GM13976 (cell line): ENCODE measurements at regions not wholly inside any gene's neighbourhood (a gene's known extent, or its start where the extent isn't known, plus 50 kb on each side); places are given as distances from the start of the nearest gene placed in this dataset.

Experiments used
- DNase-seq: peaks from one replicate; pipeline ENCODE4 v3.0.0; 2012; ENCODE audit warnings: low spot score
- in situ Hi-C: fragments of 300-500 bp; cut with MboI; formaldehyde crosslinking; loops from one replicate; pipeline ENCODE4 v1.12.0; 2022; ENCODE audit warnings: low sequenced_read_pairs, mixed read lengths, inconsistent platforms; ENCODE audit not compliant: unreplicated experiment
- TF ChIP-seq, protein P1 (sequence below): IDR thresholded peaks from 2 replicates; pipeline ENCODE4 v1.5.1; 2012; ENCODE audit warnings: borderline replicate concordance, mild to moderate bottlenecking; ENCODE audit not compliant: insufficient read depth; ENCODE audit errors: extremely low read depth, missing control alignments, control extremely low read depth

DNA sequence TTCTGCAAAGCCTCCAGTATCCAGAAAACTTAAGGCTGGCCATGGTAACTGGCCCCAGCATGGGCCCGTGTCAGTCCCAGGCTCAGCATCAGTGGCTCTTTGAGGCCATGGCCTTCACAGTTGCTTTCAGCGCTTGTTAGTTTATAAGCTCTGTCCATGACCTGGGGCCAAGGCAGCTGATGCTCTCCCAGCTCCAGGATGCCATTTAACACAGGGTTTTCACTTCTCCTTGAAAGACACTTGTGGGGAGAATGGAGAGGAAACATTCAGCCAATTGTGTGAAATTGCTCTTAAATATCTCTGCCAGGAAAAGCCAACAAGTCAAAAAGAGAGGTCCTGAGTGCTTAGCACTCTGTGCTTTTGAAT lies 321.3 kb downstream of the FOXO1 start:
- DNase-seq: no peak
- TF ChIP-seq, protein P1, sequence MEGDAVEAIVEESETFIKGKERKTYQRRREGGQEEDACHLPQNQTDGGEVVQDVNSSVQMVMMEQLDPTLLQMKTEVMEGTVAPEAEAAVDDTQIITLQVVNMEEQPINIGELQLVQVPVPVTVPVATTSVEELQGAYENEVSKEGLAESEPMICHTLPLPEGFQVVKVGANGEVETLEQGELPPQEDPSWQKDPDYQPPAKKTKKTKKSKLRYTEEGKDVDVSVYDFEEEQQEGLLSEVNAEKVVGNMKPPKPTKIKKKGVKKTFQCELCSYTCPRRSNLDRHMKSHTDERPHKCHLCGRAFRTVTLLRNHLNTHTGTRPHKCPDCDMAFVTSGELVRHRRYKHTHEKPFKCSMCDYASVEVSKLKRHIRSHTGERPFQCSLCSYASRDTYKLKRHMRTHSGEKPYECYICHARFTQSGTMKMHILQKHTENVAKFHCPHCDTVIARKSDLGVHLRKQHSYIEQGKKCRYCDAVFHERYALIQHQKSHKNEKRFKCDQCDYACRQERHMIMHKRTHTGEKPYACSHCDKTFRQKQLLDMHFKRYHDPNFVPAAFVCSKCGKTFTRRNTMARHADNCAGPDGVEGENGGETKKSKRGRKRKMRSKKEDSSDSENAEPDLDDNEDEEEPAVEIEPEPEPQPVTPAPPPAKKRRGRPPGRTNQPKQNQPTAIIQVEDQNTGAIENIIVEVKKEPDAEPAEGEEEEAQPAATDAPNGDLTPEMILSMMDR: no peak
- in situ Hi-C loops: no loop called here

GRCh38 chr13:40345654-40346372 lies 320.6 kb downstream of the FOXO1 start:
- in situ Hi-C loops: no loop called here

DNA sequence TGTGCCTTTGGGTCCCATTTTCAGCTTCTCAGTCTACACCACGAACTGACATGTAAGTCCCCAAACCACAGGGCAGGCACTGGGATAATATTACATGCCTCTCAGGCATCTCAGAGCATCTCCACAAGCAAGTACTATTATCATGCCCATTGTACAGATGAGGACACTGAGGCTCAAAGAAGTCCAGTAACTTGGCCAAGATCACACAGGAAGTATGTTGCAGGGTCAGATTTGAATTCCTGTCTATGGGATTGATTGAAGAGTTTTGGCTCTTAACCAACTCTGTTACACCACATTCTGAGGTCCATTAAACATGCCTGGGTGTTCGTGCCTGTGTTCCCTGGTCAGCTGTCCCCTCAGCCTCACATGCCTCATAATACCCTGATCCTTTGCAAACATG lies 319.8 kb downstream of the FOXO1 start:
- DNase-seq: no peak
- in situ Hi-C loops: no loop called here
- TF ChIP-seq, protein P1: no peak

More at GRCh38 chr13:40345654-40346372, 320.6 kb downstream of the FOXO1 start:
- TF ChIP-seq, protein P1: no peak
- DNase-seq: no peak

GRCh38 chr13:40348096-40348679 lies 318.3 kb downstream of the FOXO1 start:
- TF ChIP-seq, protein P1: no peak
- in situ Hi-C loops: no loop called here
- DNase-seq: no peak

GRCh38 chr13:40350283-40350992 lies 316.0 kb downstream of the FOXO1 start:
- DNase-seq: no peak
- TF ChIP-seq, protein P1: no peak
- in situ Hi-C loops: no loop called here

DNA sequence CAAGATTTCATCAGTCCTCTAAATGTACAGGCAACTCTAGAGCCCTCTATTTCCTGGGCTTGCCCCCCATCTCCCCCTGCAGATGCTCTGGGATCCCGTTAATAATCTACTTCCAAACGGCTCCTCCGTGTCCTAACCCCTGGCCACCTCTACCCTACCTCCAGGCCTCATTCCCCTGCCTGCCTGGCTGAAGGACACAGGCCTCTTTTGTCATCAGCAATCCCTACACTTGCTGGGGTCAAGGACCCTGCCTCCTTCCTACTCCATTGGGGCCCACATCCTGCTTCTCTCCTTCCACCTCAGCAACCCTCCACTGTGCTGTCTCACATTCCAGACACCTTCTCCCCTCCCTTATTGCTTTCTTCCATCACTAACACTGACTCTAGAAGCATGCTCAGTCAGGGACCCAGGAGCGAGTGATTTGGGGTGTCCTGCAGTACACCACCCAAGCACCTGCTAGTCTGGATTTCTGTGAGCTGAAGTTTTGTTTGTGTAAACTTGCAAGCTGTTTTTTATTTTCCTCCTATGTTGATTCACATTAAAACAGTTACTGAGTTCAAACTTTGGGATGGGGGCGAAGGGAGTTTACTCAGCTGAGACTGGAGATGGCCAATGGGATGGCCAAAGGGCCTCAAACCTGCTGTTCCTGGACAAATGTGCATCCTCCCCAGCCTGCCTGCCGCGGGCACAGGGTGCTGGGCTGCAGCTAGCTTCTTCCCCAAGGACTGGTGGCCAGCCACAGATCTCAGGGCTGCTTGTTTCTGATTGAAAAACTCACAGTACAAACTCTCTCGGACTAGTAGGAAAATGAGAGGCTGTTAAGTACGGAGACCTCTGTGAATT lies 314.7 kb downstream of the FOXO1 start:
- TF ChIP-seq, protein P1: no peak
- in situ Hi-C loops: no loop called here
- no peak for DNase-seq
